ENCODE measurements at regions not wholly inside any gene's neighbourhood (a gene's known extent, or its start where the extent isn't known, plus 50 kb on each side); places are given as distances from the start of the nearest gene placed in this dataset.

DNA sequence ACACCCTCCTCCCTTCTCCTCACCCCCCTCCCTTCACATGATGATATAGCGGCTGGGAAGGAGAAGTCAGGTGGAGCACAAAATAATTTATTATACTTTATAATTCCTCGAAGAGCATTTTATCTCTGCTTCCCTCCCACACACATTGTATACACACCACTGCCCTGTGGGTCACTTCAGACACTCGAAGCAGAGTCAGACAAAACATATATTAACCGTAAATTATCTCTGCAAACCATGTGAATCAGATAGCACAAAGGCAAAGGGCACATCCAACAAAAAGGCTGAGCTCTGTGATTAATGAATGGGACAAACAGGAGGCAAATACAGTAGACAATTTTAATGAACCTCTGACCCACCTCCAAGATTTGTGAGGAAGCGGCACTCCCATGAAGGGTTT is 450.7 kb downstream of the GALC start (continued):
- no peak for TF ChIP-seq ZNF24 (IDR thresholded peaks at IDR 0.05)
- TF ChIP-seq SREBF2 (IDR thresholded peaks at IDR 0.05; ENCODE audit: low read length) = no peak
- TF ChIP-seq NR2C2 (IDR thresholded peaks at IDR 0.05; ENCODE audit: borderline replicate concordance, control insufficient read depth, insufficient read length, low read depth) = no peak
- TF ChIP-seq SIX5 (IDR thresholded peaks at IDR 0.05; ENCODE audit: low read depth, low read length, severe bottlenecking) = no peak
- TF ChIP-seq, protein P1, sequence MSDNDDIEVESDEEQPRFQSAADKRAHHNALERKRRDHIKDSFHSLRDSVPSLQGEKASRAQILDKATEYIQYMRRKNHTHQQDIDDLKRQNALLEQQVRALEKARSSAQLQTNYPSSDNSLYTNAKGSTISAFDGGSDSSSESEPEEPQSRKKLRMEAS (IDR thresholded peaks at IDR 0.05; ENCODE audit: low read depth, low read length) = no peak
- no peak for TF ChIP-seq CBFB (IDR thresholded peaks at IDR 0.05; ENCODE audit: low read depth)
- TF ChIP-seq, protein P2, sequence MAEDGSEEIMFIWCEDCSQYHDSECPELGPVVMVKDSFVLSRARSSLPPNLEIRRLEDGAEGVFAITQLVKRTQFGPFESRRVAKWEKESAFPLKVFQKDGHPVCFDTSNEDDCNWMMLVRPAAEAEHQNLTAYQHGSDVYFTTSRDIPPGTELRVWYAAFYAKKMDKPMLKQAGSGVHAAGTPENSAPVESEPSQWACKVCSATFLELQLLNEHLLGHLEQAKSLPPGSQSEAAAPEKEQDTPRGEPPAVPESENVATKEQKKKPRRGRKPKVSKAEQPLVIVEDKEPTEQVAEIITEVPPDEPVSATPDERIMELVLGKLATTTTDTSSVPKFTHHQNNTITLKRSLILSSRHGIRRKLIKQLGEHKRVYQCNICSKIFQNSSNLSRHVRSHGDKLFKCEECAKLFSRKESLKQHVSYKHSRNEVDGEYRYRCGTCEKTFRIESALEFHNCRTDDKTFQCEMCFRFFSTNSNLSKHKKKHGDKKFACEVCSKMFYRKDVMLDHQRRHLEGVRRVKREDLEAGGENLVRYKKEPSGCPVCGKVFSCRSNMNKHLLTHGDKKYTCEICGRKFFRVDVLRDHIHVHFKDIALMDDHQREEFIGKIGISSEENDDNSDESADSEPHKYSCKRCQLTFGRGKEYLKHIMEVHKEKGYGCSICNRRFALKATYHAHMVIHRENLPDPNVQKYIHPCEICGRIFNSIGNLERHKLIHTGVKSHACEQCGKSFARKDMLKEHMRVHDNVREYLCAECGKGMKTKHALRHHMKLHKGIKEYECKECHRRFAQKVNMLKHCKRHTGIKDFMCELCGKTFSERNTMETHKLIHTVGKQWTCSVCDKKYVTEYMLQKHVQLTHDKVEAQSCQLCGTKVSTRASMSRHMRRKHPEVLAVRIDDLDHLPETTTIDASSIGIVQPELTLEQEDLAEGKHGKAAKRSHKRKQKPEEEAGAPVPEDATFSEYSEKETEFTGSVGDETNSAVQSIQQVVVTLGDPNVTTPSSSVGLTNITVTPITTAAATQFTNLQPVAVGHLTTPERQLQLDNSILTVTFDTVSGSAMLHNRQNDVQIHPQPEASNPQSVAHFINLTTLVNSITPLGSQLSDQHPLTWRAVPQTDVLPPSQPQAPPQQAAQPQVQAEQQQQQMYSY (CRISPR knock-in tag; IDR thresholded peaks at IDR 0.05) = no peak
- TF ChIP-seq, protein P3, sequence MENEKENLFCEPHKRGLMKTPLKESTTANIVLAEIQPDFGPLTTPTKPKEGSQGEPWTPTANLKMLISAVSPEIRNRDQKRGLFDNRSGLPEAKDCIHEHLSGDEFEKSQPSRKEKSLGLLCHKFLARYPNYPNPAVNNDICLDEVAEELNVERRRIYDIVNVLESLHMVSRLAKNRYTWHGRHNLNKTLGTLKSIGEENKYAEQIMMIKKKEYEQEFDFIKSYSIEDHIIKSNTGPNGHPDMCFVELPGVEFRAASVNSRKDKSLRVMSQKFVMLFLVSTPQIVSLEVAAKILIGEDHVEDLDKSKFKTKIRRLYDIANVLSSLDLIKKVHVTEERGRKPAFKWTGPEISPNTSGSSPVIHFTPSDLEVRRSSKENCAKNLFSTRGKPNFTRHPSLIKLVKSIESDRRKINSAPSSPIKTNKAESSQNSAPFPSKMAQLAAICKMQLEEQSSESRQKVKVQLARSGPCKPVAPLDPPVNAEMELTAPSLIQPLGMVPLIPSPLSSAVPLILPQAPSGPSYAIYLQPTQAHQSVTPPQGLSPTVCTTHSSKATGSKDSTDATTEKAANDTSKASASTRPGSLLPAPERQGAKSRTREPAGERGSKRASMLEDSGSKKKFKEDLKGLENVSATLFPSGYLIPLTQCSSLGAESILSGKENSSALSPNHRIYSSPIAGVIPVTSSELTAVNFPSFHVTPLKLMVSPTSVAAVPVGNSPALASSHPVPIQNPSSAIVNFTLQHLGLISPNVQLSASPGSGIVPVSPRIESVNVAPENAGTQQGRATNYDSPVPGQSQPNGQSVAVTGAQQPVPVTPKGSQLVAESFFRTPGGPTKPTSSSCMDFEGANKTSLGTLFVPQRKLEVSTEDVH (IDR thresholded peaks at IDR 0.05; ENCODE audit: low read depth, partially characterized antibody) = no peak
- no peak for TF ChIP-seq ZNF384 (IDR thresholded peaks at IDR 0.05; ENCODE audit: borderline replicate concordance, low read depth, low read length)
- no peak for TF ChIP-seq RBBP5 (conservative IDR thresholded peaks at IDR 0.05)
- no peak for TF ChIP-seq ASH2L (IDR thresholded peaks at IDR 0.05; ENCODE audit: borderline replicate concordance, low read depth)
